ENCODE measurements at regions not wholly inside any gene's neighbourhood (a gene's known extent, or its start where the extent isn't known, plus 50 kb on each side); places are given as distances from the start of the nearest gene placed in this dataset.

DNA sequence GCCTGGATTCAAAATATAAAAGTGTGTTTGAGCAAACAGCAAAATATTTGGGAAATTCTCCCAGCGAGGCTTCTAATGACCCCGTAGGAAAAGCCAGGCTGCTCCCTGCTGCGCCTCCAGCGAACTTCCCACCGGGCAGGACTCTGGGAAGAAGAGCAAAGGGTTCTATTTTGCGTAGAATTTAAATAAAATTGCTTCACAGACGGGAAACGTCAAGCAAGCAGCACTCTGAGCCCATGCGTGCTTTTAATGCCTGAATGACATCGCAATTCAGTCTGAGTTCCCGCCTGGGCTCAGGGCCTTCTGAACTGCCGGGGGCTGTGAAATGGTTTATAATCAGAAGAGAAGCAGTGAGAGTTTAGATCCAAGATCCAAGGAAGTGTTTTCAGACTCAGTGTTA, 775.1 kb downstream of the BRD1 start:
- peak overlapping the region; percentile 61 for H3K4me3 ChIP-seq
- DNase-seq (ENCODE audit: low spot score), result no peak
- TF ChIP-seq, protein P1, sequence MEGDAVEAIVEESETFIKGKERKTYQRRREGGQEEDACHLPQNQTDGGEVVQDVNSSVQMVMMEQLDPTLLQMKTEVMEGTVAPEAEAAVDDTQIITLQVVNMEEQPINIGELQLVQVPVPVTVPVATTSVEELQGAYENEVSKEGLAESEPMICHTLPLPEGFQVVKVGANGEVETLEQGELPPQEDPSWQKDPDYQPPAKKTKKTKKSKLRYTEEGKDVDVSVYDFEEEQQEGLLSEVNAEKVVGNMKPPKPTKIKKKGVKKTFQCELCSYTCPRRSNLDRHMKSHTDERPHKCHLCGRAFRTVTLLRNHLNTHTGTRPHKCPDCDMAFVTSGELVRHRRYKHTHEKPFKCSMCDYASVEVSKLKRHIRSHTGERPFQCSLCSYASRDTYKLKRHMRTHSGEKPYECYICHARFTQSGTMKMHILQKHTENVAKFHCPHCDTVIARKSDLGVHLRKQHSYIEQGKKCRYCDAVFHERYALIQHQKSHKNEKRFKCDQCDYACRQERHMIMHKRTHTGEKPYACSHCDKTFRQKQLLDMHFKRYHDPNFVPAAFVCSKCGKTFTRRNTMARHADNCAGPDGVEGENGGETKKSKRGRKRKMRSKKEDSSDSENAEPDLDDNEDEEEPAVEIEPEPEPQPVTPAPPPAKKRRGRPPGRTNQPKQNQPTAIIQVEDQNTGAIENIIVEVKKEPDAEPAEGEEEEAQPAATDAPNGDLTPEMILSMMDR (IDR thresholded peaks at IDR 0.05), result no peak
- H3K27ac ChIP-seq, result no peak overlapping the region

GRCh38 chr22:49052023-49052538, 775.6 kb downstream of the BRD1 start:
- DNase-seq (ENCODE audit: low spot score), result no peak
- no peak overlapping the region for H3K27ac ChIP-seq

DNA sequence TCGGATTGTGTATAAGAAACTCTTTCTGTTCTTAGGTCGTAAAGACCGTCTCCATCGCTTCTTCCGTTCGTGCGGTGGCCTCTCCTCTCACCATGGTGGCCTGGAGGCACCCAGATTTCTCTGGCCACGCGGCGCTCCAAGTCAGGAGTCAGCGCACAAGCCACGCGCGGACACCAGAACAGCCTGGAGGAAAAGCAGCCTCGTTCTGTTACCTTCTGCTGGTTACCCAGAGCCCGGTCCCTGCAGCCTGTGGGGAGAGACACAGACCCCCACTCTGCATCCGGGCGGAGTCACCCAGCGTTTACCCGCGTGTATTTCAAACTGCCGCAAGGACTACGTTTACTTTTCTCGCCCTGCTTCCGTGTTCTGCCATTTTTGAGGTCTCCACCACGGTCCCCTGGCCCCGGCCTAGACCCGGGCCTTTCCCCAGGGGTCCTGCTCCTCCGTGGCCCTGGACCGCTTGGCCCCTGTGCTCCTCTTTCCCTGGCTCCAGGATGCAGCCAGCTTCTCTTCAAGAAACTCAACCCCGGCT, 776.1 kb downstream of the BRD1 start:
- peak overlapping the region; percentile 61 for H3K4me3 ChIP-seq
- TF ChIP-seq, protein P1 (IDR thresholded peaks at IDR 0.05), result no peak
- no peak for DNase-seq (ENCODE audit: low spot score)
- no peak overlapping the region for H3K27ac ChIP-seq

More at GRCh38 chr22:49052023-49052538, 775.6 kb downstream of the BRD1 start:
- H3K4me3 ChIP-seq, result peak overlapping the region; percentile 61
- TF ChIP-seq, protein P1 (IDR thresholded peaks at IDR 0.05), result no peak

DNA sequence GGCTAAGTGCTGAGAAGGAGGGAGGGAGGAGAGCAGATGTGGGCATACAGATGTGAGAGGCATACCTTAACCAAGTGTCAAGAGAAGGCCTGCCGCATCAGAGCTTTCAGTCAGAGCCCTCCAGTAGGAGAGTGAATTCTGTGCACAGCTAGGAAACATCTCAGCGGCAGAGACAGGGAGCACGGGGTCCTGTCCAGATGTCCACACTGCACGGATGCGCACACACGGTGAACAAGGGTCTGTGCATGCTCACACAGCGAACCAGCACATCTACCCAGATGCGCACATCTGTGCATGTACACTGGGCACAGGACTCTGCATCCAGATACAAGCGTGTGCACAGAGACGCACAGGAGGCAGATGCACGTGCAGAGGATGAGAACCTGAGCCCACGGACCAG, 778.0 kb downstream of the BRD1 start:
- H3K27ac ChIP-seq, result no peak overlapping the region
- no peak overlapping the region for H3K4me3 ChIP-seq
- no peak for DNase-seq (ENCODE audit: low spot score)
- TF ChIP-seq, protein P1 (IDR thresholded peaks at IDR 0.05), result no peak

DNA sequence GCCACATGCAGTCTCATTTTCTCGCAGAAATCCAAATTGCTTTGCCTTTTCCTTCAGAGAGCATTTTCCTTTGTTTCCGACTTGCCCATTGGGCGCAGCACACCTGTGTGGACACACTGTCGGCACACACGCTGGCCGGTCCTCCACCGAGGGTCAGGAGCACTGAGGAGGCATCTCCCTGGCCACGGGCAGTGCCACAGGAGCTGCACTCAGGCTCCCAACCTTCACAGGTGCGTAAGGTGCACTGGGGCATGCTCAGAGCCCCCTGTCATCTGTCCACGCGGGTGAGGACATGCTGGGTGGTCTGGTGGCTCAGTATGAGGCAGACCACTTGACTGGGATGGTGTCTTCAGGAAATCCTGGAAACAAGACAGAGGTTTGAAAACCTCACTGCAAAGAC, 779.1 kb downstream of the BRD1 start:
- DNase-seq (ENCODE audit: low spot score), result no peak
- Histone ChIP-seq H3K27ac (no peak overlapping the region), H3K4me3 (no peak overlapping the region)
- TF ChIP-seq, protein P1 (IDR thresholded peaks at IDR 0.05), result no peak

- H3K4me3 ChIP-seq, result no peak overlapping the region
- TF ChIP-seq, protein P1 (IDR thresholded peaks at IDR 0.05), result no peak
- DNase-seq (ENCODE audit: low spot score), result no peak
- H3K27ac ChIP-seq, result no peak overlapping the region
Measured at GRCh38 chr22:49047447-49047846, 780.2 kb downstream of the BRD1 start.
